DND-41 (cell line): ENCODE measurements at regions not wholly inside any gene's neighbourhood (a gene's known extent, or its start where the extent isn't known, plus 50 kb on each side); places are given as distances from the start of the nearest gene placed in this dataset.
"Not testable (repeated sequence)": the region's sequence is repeated elsewhere in the genome, so short reads cannot be mapped to it uniquely, and the experiment has no call there.

Source experiments
- CTCF ChIP-seq: IDR thresholded peaks from 2 replicates; pipeline ENCODE4 v1.5.1; 2012; ENCODE audit warnings: borderline replicate concordance, low read length, moderate library complexity, mild to moderate bottlenecking; ENCODE audit not compliant: poor library complexity, severe bottlenecking; ENCODE audit errors: extremely low read depth
- EZH2 ChIP-seq: IDR thresholded peaks from 3 replicates; pipeline ENCODE4 v1.6.1; 2012; ENCODE audit warnings: borderline replicate concordance, low read depth, mild to moderate bottlenecking, moderate library complexity, low read length, inconsistent platforms; ENCODE audit not compliant: severe bottlenecking

DNA sequence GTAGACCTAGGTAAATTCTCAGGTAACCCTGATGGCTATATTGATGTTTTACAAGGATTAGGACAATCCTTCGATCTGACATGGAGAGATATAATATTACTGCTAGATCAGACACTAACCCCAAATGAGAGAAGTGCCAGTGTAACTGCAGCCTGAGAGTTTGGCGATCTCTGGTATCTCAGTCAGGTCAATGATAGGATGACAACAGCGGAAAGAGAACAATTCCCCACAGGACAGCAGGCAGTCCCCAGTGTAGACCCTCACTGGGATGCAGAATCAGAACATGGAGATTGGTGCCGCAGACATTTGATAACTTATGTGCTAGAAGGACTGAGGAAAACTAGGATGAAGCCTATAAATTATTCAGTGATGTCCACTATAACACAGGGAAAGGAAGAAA, 228.4 kb upstream of the CWC22 start:
- not testable (repeated sequence) for TF ChIP-seq CTCF, EZH2
